Neural progenitor cell (in vitro differentiated cells): ENCODE measurements at regions not wholly inside any gene's neighbourhood (a gene's known extent, or its start where the extent isn't known, plus 50 kb on each side); places are given as distances from the start of the nearest gene placed in this dataset.

Experiments used
- EZH2 ChIP-seq: fragments of 200-600 bp; sonication (generic); IDR thresholded peaks from 2 replicates; pipeline ENCODE4 v1.6.1; 2017; ENCODE audit warnings: antibody characterized with exemption, mild to moderate bottlenecking, moderate library complexity
- EZH2phosphoT487 ChIP-seq: fragments of 200-600 bp; sonication (generic); IDR thresholded peaks from 2 replicates; pipeline ENCODE4 v1.6.1; 2017; ENCODE audit warnings: antibody characterized with exemption
- TF ChIP-seq, protein P1 (sequence below): fragments of 200-600 bp; sonication (generic); IDR thresholded peaks from 2 replicates; pipeline ENCODE4 v1.5.1; 2017; ENCODE audit warnings: antibody characterized with exemption, mild to moderate bottlenecking

DNA sequence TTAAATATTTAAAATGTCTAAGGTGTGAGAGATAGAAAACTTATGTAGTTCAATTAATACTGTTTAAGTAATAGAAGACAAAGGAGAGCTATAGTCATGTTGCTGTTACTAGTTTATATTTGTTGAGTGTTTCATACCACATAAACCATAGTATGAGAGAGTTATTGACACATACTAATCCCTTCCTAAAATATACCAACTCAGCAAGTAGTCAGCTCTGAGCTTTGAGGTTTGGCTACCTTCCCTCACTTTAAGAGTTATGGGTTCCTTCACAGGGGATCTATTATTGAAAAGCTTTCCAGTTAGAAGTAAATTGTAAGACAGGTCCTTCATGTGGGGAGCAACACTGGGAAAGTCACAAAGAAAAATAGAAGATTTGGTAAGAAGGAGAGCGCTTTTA lies 701.6 kb upstream of the ZEB2 start:
- TF ChIP-seq, protein P1, sequence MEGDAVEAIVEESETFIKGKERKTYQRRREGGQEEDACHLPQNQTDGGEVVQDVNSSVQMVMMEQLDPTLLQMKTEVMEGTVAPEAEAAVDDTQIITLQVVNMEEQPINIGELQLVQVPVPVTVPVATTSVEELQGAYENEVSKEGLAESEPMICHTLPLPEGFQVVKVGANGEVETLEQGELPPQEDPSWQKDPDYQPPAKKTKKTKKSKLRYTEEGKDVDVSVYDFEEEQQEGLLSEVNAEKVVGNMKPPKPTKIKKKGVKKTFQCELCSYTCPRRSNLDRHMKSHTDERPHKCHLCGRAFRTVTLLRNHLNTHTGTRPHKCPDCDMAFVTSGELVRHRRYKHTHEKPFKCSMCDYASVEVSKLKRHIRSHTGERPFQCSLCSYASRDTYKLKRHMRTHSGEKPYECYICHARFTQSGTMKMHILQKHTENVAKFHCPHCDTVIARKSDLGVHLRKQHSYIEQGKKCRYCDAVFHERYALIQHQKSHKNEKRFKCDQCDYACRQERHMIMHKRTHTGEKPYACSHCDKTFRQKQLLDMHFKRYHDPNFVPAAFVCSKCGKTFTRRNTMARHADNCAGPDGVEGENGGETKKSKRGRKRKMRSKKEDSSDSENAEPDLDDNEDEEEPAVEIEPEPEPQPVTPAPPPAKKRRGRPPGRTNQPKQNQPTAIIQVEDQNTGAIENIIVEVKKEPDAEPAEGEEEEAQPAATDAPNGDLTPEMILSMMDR: no peak
- TF ChIP-seq EZH2phosphoT487: no peak
- TF ChIP-seq EZH2: no peak
